ENCODE measurements at regions not wholly inside any gene's neighbourhood (a gene's known extent, or its start where the extent isn't known, plus 50 kb on each side); places are given as distances from the start of the nearest gene placed in this dataset.
"Not testable (repeated sequence)": the region's sequence is repeated elsewhere in the genome, so short reads cannot be mapped to it uniquely, and the experiment has no call there.

DNA sequence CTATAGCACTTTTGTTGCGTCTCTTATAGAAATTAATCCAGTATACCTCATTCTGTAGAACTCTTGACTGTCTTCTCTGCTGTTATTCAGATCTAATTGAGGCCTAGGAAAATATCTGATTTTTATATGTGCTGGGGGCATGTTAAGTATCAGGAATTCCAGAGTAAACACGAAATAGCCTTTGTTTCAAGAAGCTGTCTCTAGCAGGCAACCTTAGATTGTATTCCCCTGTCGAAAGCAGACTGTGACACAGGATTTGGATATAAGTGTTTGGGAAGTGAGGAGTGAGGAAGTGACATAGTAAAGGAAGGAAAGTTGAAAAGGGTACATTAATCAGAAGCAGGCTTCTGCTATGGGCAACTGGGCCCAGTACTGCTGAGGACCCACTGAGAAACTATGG is 72.1 kb upstream of the RASA1 start:
- FAIRE-seq (no peak), DNase-seq (ENCODE audit: insufficient read length, low spot score) (no peak)
- TF ChIP-seq CTCF (IDR thresholded peaks at IDR 0.05; ENCODE audit: insufficient read depth, missing control alignments): no peak

GRCh38 chr5:87198010-87198409 is 69.7 kb upstream of the RASA1 start:
- no peak for TF ChIP-seq CTCF (IDR thresholded peaks at IDR 0.05; ENCODE audit: insufficient read depth, missing control alignments)
- no peak for DNase-seq (ENCODE audit: insufficient read length, low spot score)
- no peak for FAIRE-seq

- FAIRE-seq; DNase-seq (ENCODE audit: insufficient read length, low spot score): not testable (repeated sequence)
These were observed 68.4 kb upstream of the RASA1 start for GRCh38 chr5:87199246-87199645.

- DNase-seq (ENCODE audit: insufficient read length, low spot score); FAIRE-seq: not testable (repeated sequence)
These were observed 68.0 kb upstream of the RASA1 start for GRCh38 chr5:87199704-87200103.

GRCh38 chr5:87210076-87210475 is 57.6 kb upstream of the RASA1 start:
- no peak for TF ChIP-seq CTCF (IDR thresholded peaks at IDR 0.05; ENCODE audit: insufficient read depth, missing control alignments)
- FAIRE-seq (no peak), DNase-seq (ENCODE audit: insufficient read length, low spot score) (no peak)

DNA sequence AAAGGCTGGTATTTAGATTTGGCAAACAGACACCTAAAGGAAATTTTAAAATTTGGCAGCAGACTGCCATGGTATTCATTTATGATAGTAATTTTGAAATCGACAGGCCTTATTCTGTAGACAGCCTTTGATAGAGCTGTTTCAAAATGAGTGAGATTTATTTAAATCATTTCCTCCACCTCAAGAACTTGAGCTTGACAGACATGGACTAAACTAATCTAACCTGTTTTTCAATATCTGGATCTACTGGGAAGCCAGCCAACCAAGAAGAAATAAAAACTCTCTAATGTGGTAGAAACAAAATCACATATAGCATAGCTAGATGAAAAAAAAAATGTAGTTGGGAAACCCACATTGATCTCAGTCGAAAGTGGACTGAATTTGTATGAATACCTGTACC is 56.9 kb upstream of the RASA1 start:
- FAIRE-seq (no peak), DNase-seq (ENCODE audit: insufficient read length, low spot score) (no peak)
- no peak for TF ChIP-seq CTCF (IDR thresholded peaks at IDR 0.05; ENCODE audit: insufficient read depth, missing control alignments)

GRCh38 chr5:87211676-87212075 is 56.0 kb upstream of the RASA1 start:
- no peak for DNase-seq (ENCODE audit: insufficient read length, low spot score)
- TF ChIP-seq CTCF (IDR thresholded peaks at IDR 0.05; ENCODE audit: insufficient read depth, missing control alignments): no peak
- no peak for FAIRE-seq

- FAIRE-seq; DNase-seq (ENCODE audit: insufficient read length, low spot score): not testable (repeated sequence)
These were observed 55.5 kb upstream of the RASA1 start for GRCh38 chr5:87212183-87212582.

- DNase-seq (ENCODE audit: insufficient read length, low spot score); FAIRE-seq: not testable (repeated sequence)
These were observed 50.2 kb upstream of the RASA1 start for GRCh38 chr5:87217480-87217879.
